ENCODE measurements at regions not wholly inside any gene's neighbourhood (a gene's known extent, or its start where the extent isn't known, plus 50 kb on each side); places are given as distances from the start of the nearest gene placed in this dataset.

DNA sequence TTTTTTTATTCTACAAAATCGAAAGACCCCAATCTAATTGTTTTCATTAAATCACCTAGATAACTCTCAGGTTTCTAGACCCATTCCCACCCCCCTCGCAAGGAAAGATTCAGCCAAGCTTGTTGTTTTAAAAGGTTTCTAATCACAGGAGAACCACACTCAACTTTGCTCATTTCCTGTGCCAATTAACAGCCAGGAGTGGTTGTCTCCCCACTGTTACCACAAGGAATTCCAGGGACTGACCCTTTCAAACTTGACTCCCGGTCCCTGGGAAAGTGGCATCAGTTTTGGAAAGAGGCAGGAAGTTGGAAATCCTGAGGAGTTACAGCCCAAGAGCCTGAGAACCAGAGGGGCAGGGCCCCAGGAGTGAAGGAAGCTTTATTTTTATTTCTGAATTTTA lies 561.3 kb upstream of the JAG1 start:
- intact Hi-C loops (cut with DNase I) = no loop called here
- no peak for DNase-seq (ENCODE audit: low spot score)

- no peak for DNase-seq (ENCODE audit: low spot score)
- intact Hi-C loops (cut with DNase I) = no loop called here
Measured at GRCh38 chr20:11242320-11242719, 568.5 kb upstream of the JAG1 start.

GRCh38 chr20:11245431-11245830 lies 571.6 kb upstream of the JAG1 start:
- intact Hi-C loops (cut with DNase I) = no loop called here
- no peak for DNase-seq (ENCODE audit: low spot score)

- no peak for DNase-seq (ENCODE audit: low spot score)
- intact Hi-C loops (cut with DNase I) = no loop called here
Measured at GRCh38 chr20:11246251-11246775, 572.5 kb upstream of the JAG1 start.

GRCh38 chr20:11247046-11248010 lies 573.5 kb upstream of the JAG1 start:
- intact Hi-C loops (cut with DNase I) = no loop called here
- no peak for DNase-seq (ENCODE audit: low spot score)

DNA sequence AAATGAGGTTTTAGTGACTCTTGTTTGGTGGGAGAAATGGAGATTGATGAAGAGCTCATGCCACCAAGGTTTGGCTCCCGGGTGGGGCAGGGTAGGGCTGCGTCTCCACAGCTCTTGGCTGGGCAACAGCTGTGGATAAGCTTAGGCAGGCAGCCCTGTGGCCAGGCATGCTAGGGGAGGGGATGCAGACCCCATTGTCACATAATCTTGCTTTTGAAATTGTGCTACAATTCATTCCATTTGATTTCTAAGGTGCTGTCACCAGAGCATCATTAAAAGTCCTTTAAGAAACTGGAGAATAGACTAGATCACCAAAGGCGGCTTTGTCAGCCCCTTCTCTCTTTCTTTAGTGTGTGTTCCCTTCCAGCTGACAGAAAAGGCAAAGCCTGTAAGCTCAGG lies 574.2 kb upstream of the JAG1 start:
- intact Hi-C loops (cut with DNase I) = no loop called here
- no peak for DNase-seq (ENCODE audit: low spot score)

- no peak for DNase-seq (ENCODE audit: low spot score)
- intact Hi-C loops (cut with DNase I) = no loop called here
Measured at GRCh38 chr20:11248687-11249638, 575.2 kb upstream of the JAG1 start.

- intact Hi-C loops (cut with DNase I) = no loop called here
- DNase-seq (ENCODE audit: low spot score) = no peak
Measured at GRCh38 chr20:11249683-11250082, 575.9 kb upstream of the JAG1 start.

DNA sequence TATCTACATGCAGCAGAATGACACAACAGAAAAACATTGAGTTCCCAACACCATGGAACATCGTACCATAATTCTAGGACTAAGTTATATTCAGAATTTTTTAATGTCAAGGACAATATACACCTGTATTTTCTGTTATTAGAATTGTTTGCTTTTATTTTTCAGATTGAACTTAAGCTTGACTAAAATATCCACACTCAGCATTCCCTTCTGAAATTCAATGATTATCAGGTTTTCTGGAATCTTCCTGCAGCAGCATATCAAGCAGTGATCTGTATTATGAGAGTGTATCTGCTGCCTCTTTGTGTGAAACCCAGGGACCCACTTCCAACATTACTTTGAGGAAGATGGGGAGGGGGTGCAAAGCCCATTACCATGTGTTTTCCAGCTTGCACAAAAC lies 578.6 kb upstream of the JAG1 start:
- intact Hi-C loops (cut with DNase I) = no loop called here
- DNase-seq (ENCODE audit: low spot score) = no peak

DNA sequence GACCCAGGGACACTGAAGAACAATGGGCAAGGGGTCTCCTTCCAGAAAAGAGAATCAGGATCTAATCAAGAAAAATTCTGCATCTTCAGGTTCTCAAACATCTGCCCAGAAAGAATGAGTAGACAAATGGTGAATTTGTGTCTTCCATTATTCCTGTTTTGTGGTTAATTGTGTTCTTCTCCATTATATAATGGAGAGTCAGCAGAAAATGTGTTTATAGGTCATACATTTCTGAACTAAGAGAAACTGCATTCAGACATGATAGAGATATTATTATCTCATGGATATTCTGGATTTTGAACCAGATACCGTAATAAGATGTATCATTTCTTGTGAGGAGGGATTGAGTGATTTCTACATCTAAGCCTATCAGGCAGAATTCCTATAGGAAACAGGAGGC lies 581.7 kb upstream of the JAG1 start:
- no peak for DNase-seq (ENCODE audit: low spot score)
- intact Hi-C loops (cut with DNase I) = no loop called here

DNA sequence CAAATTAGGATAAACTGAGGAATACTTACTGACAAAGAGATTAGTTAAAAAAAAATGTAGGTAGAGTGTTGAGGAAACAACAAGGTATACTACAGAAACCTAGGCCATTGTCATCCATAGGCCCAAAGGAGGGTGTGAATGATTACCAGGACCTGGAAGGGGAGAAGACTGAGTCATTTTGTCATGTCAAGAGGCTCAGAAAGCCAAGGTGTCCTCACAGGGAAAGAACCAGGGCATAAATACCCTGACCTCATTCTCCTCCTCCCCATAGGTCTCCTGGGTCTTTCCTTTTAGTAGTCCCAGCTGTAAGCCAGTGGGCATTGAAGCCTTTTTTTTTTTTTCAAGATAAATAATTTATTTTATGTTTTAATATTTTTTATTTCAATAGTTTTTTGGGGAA lies 582.1 kb upstream of the JAG1 start:
- intact Hi-C loops (cut with DNase I) = no loop called here
- DNase-seq (ENCODE audit: low spot score) = no peak

GRCh38 chr20:11260611-11261010 lies 586.8 kb upstream of the JAG1 start:
- DNase-seq (ENCODE audit: low spot score) = no peak
- intact Hi-C loops (cut with DNase I) = loop anchor here (10.0 kb wide), 1 partner anchor 396 kb away; no protein-coding TSS in a partner anchor

GRCh38 chr20:11261533-11262000 lies 587.8 kb upstream of the JAG1 start:
- intact Hi-C loops (cut with DNase I) = loop anchor here (10.0 kb wide), 1 partner anchor 397 kb away; no protein-coding TSS in a partner anchor
- DNase-seq (ENCODE audit: low spot score) = no peak

DNA sequence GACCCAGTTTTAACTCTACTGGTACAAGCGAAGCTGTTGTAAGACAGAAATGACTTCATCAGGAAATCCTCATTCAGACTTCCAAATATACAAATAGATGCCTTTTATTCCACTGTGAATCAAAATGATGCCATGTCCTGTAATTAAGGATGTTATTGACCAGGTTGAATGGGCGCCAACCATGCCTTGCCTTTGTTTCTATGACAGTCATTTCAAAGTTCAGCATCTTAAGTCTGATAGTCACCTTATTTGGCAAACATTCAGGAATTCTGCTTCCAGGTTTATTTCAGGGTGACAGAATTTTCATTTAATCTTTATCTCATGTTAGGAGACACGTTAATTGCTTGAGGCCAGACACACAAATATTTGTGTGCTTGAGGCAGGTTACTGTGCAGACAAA lies 592.8 kb upstream of the JAG1 start:
- no peak for DNase-seq (ENCODE audit: low spot score)

DNA sequence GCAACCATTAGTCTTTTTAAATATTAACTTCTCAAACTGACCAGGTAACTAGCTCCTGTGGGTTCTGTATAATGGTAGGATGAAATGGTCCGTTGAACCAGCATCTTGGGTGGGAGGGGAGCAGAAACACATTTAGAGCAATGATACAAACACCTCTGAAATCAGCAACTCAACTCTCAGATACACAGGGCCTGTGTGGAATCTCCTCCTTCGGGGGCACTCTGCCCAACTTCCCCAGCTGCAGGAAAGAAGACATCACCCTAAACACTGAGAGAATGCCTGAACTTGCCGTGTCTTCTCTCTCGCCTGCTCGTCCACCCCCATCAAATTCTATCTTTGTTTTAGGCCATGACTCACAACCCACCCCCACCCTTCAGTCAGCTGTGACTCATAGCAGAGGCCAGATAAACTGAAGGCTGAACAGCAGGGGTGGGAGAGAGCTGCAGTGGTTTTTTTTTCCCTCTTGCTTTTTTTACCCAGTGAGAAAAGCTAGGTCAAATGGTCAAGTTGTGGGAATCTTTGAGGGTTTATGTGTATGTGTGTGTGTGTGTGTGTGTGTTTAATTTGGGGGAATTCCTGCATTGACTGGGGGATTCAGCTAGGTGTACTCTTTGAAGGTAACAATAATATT lies 593.4 kb upstream of the JAG1 start:
- DNase-seq (ENCODE audit: low spot score) = peak; percentile 76
- intact Hi-C loops (cut with DNase I) = loop anchor here (5.0 to 10.0 kb wide), 4 partner anchors 60 to 800 kb away; partner anchors contain the start of gene JAG1

More for the DNA sequence above, 592.8 kb upstream of the JAG1 start:
- intact Hi-C loops (cut with DNase I) = loop anchor here (5.0 to 10.0 kb wide), 4 partner anchors 59 to 799 kb away; partner anchors contain the start of gene JAG1

GRCh38 chr20:11267762-11268335 lies 594.0 kb upstream of the JAG1 start:
- intact Hi-C loops (cut with DNase I) = loop anchor here (5.0 to 10.0 kb wide), 4 partner anchors 61 to 801 kb away; partner anchors contain the start of gene JAG1
- no peak for DNase-seq (ENCODE audit: low spot score)

DNA sequence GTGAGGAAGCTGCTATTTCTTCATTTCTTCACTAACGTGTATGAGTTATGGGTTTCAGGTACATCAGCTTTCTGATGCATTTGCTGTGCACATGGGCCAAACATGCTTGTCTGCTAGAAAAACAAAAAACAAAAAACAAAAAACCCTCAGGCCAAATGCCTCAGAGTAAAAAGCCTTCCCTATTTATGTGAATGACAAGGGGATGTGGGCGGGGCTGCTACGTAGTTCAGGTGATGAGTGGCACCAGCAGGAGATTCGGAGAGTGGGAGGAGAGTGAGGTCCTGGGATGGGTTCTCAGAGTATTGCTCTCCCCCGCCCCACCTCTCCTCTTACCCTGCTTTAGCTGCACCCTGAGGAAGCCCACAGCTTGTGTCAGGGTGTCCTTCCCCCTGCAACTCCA lies 596.8 kb upstream of the JAG1 start:
- intact Hi-C loops (cut with DNase I) = loop anchor here (10.0 kb wide), 1 partner anchor 836 kb away; the partner anchor contains the start of genes MKKS and SLX4IP
- no peak for DNase-seq (ENCODE audit: low spot score)

DNA sequence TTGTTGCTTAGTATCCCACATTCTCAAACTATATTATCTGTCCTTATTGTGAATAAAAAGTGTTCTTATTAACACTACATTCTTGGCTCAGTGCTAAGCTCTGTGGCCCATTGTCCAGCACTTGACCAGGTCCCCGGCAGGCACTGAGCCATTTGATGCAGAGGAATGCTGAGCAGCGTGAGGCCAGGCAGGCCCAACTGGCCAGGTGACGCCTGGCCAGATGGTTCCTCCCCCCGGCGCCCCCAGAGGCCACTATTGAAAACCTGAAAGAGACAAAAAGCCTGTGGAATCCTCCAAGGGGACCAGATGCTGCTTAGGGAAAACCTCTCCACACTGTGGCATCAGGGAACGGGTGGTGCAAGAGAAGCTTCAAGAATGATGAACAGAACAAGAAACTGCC lies 597.5 kb upstream of the JAG1 start:
- intact Hi-C loops (cut with DNase I) = loop anchor here (10.0 kb wide), 1 partner anchor 837 kb away; the partner anchor contains the start of genes MKKS and SLX4IP
- DNase-seq (ENCODE audit: low spot score) = no peak

All from cardiac septum (tissue), 1 donor.